ENCODE measurements at regions not wholly inside any gene's neighbourhood (a gene's known extent, or its start where the extent isn't known, plus 50 kb on each side); places are given as distances from the start of the nearest gene placed in this dataset.

DNA sequence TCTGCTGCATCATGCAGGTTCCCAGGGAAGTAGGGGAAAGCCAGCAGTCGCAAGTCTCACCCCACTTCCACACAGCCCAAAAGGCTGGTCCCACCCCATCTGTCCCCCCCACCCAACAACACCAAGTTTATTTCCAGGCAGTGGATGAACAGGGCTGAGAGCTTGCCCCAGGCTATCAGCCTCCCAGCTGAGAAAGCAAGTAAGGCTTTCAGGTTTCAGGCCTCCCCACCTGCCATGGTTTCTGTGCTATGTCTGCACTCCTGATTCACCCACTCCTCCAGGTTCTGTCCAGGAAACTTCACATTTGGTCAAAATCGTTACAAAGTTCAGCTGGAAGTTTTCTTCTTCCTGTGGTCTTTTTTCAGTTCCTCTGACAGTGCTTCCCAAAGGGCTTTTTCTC lies 97.5 kb upstream of the HS3ST3A1 start:
- Histone ChIP-seq H4K20me1 (ENCODE audit: control insufficient read depth, insufficient read depth, low read length, poor library complexity, severe bottlenecking) (no peaks in the 10 kb centered on the region), H3K4me3 (ENCODE audit: control extremely low read depth in 1 of 5, extremely low read depth in 1 of 5, insufficient read depth in 1 of 5, low read depth in 2 of 5, low read length in 4 of 5) (no peak overlapping the region), H3K4me1 (ENCODE audit: control insufficient read depth in 2 of 2, insufficient read depth in 2 of 2, low read length in 2 of 2) (no peaks in the 10 kb centered on the region), H3K27ac (ENCODE audit: low read length in 2 of 2) (no peak overlapping the region), H3K36me3 (replicated peaks in 1 of 2; ENCODE audit: control extremely low read depth in 1 of 2, control insufficient read depth in 1 of 2, extremely low read depth in 1 of 2, insufficient read depth in 2 of 2, low read length in 1 of 2) (no peaks in the 10 kb centered on the region), H2AFZ (ENCODE audit: insufficient read depth, low read depth, low read length, poor library complexity, severe bottlenecking) (no peak overlapping the region), H3K79me2 (ENCODE audit: control insufficient read depth, insufficient read depth, low read length) (no peaks in the 10 kb centered on the region), H3K4me2 (replicated peaks; ENCODE audit: low read depth, low read length, poor library complexity, severe bottlenecking) (no peak overlapping the region), H3K9ac (ENCODE audit: low read length) (no peak overlapping the region), H3K9me3 (ENCODE audit: control extremely low read depth in 1 of 3, control insufficient read depth in 2 of 3, insufficient read depth in 1 of 3, low read length in 2 of 3) (peaks cover 0 to 8% (median 1%) of the 10 kb centered on the region in 3 donors), H3K27me3 (replicated peaks in 1 of 4; ENCODE audit: control extremely low read depth in 1 of 4, control insufficient read depth in 3 of 4, insufficient read depth in 4 of 4, low read length in 3 of 4) (peaks cover 0 to 3% (median 0%) of the 10 kb centered on the region in 4 experiments)
- intact Hi-C loops (cut with micrococcal nuclease), result no loop called here
- ChIA-PET CTCF (no interaction called here), POLR2A (no interaction called here)
- TF ChIP-seq CTCF (IDR thresholded peaks at IDR 0.05) (no peak), EZH2 (IDR thresholded peaks at IDR 0.05; ENCODE audit: borderline replicate concordance, insufficient read depth, low read depth, low read length, poor library complexity, severe bottlenecking) (no peak)
- no peak overlapping the region for H3K4me3 Mint-ChIP-seq
- H3K9me3 Mint-ChIP-seq (ENCODE audit: insufficient read depth), result peaks cover 9% of the 10 kb centered on the region
- DNase-seq (no peak), ATAC-seq (ENCODE audit: low read depth) (no peak)
- 78% methylated on average over 2 of the region's 2 CpGs for WGBS (ENCODE audit: insufficient coverage)
- H3K4me1 Mint-ChIP-seq, result no peaks in the 10 kb centered on the region
- H3K27ac Mint-ChIP-seq, result no peak overlapping the region
- H3K27me3 Mint-ChIP-seq, result peaks cover 28% of the 10 kb centered on the region

DNA sequence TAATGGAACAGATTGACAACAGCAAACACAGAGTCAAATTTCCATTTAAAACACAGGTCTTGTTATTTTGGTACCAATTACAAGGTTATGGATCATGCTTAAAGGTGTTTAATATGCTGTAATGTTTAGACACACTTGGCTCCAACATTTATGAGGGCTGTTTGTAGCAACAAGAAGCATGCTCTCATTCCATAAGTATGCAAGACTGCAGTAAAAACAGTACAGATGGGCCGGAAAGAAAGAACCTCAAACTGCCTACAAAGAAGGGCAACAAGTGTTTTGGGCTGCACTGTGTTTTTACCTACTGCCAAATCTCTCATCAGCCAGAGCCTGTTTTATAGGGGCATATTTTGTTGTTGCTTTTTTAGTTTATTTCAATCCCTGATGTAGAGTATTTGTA lies 100.5 kb upstream of the HS3ST3A1 start:
- CTCF ChIA-PET, result no interaction called here
- H3K9me3 ChIP-seq (ENCODE audit: control extremely low read depth in 1 of 3, control insufficient read depth in 2 of 3, insufficient read depth in 1 of 3, low read length in 2 of 3), result peaks cover 0 to 8% (median 1%) of the 10 kb centered on the region in 3 donors
- H3K79me2 ChIP-seq (ENCODE audit: control insufficient read depth, insufficient read depth, low read length), result no peaks in the 10 kb centered on the region
- WGBS (ENCODE audit: insufficient coverage), result no CpG with 5 or more reads among the region's 1 CpG
- H3K4me1 ChIP-seq (ENCODE audit: control insufficient read depth in 2 of 2, insufficient read depth in 2 of 2, low read length in 2 of 2), result no peaks in the 10 kb centered on the region
- peaks cover 0 to 3% (median 0%) of the 10 kb centered on the region in 4 experiments for H3K27me3 ChIP-seq (replicated peaks in 1 of 4; ENCODE audit: control extremely low read depth in 1 of 4, control insufficient read depth in 3 of 4, insufficient read depth in 4 of 4, low read length in 3 of 4)
- no peak overlapping the region for H3K4me3 ChIP-seq (ENCODE audit: control extremely low read depth in 1 of 5, extremely low read depth in 1 of 5, insufficient read depth in 1 of 5, low read depth in 2 of 5, low read length in 4 of 5)
- no peak overlapping the region for H3K4me2 ChIP-seq (replicated peaks; ENCODE audit: low read depth, low read length, poor library complexity, severe bottlenecking)
- ATAC-seq (ENCODE audit: low read depth), result no peak
- TF ChIP-seq EZH2 (IDR thresholded peaks at IDR 0.05; ENCODE audit: borderline replicate concordance, insufficient read depth, low read depth, low read length, poor library complexity, severe bottlenecking) (no peak), CTCF (IDR thresholded peaks at IDR 0.05) (no peak)
- Mint-ChIP-seq H3K9me3 (ENCODE audit: insufficient read depth) (peaks cover 4% of the 10 kb centered on the region), H3K27ac (no peak overlapping the region), H3K4me1 (no peaks in the 10 kb centered on the region), H3K27me3 (peaks cover 19% of the 10 kb centered on the region), H3K4me3 (no peak overlapping the region)
- no peak overlapping the region for H2AFZ ChIP-seq (ENCODE audit: insufficient read depth, low read depth, low read length, poor library complexity, severe bottlenecking)
- no peak overlapping the region for H3K27ac ChIP-seq (ENCODE audit: low read length in 2 of 2)
- H3K36me3 ChIP-seq (replicated peaks in 1 of 2; ENCODE audit: control extremely low read depth in 1 of 2, control insufficient read depth in 1 of 2, extremely low read depth in 1 of 2, insufficient read depth in 2 of 2, low read length in 1 of 2), result no peaks in the 10 kb centered on the region
- POLR2A ChIA-PET, result no interaction called here
- no peak for DNase-seq
- no peaks in the 10 kb centered on the region for H4K20me1 ChIP-seq (ENCODE audit: control insufficient read depth, insufficient read depth, low read length, poor library complexity, severe bottlenecking)
- intact Hi-C loops (cut with micrococcal nuclease), result no loop called here
- H3K9ac ChIP-seq (ENCODE audit: low read length), result no peak overlapping the region

Data from B cell (primary cell).